ENCODE measurements at regions not wholly inside any gene's neighbourhood (a gene's known extent, or its start where the extent isn't known, plus 50 kb on each side); places are given as distances from the start of the nearest gene placed in this dataset.

DNA sequence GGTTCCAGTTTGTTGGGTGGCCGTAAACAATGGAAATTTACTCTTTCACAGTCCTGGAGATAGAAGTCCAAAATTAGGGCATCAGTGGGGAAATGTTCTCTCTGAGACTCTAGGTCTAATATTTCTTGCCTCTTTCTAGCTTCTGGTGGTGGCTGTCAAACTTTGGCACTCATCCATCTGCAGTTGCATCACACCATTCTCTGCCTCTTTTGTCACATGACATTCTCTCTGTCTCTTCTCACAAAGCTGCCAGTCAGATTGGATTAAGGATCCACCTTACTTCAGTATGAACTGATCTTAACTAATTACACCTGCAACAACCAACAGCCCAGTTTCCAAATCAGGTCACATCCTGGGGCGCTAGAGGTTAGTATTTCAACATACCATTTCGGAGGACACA lies 222.9 kb upstream of the FTMT start:
- TF ChIP-seq, protein P1, sequence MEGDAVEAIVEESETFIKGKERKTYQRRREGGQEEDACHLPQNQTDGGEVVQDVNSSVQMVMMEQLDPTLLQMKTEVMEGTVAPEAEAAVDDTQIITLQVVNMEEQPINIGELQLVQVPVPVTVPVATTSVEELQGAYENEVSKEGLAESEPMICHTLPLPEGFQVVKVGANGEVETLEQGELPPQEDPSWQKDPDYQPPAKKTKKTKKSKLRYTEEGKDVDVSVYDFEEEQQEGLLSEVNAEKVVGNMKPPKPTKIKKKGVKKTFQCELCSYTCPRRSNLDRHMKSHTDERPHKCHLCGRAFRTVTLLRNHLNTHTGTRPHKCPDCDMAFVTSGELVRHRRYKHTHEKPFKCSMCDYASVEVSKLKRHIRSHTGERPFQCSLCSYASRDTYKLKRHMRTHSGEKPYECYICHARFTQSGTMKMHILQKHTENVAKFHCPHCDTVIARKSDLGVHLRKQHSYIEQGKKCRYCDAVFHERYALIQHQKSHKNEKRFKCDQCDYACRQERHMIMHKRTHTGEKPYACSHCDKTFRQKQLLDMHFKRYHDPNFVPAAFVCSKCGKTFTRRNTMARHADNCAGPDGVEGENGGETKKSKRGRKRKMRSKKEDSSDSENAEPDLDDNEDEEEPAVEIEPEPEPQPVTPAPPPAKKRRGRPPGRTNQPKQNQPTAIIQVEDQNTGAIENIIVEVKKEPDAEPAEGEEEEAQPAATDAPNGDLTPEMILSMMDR (IDR thresholded peaks at IDR 0.05) = no peak
- no peak for TF ChIP-seq NFIC (IDR thresholded peaks at IDR 0.05; ENCODE audit: borderline replicate concordance)
- TF ChIP-seq POLR2AphosphoS5 (IDR thresholded peaks at IDR 0.05; ENCODE audit: low read depth, low read length) = no peak
- no peak for TF ChIP-seq FOXM1 (IDR thresholded peaks at IDR 0.05; ENCODE audit: low read depth)
- no peak for TF ChIP-seq EP300 (IDR thresholded peaks at IDR 0.05; ENCODE audit: borderline replicate concordance in 1 of 2, low read depth in 1 of 2, low read length in 1 of 2)
- TF ChIP-seq JUND (IDR thresholded peaks at IDR 0.05) = no peak

Data from SK-N-SH (cell line).